ENCODE measurements at regions not wholly inside any gene's neighbourhood (a gene's known extent, or its start where the extent isn't known, plus 50 kb on each side); places are given as distances from the start of the nearest gene placed in this dataset. TPM values are rescaled to one million over a fixed set of nuclear protein-coding genes. Genes with fewer than 3 reads are reported as not detected.

GRCh38 chr7:96942112-96942511 is 63.2 kb upstream of the DLX6 start:
- no peaks in the 10 kb centered on the region for H3K27me3 ChIP-seq (ENCODE audit: control insufficient read depth, insufficient read depth, low read length)
- ChIA-PET POLR2A (no interaction called here), CTCF (no interaction called here)
- H3K9me3 ChIP-seq (ENCODE audit: control insufficient read depth, insufficient read depth, low read length): no peaks in the 10 kb centered on the region
- no peak overlapping the region for H3K27ac ChIP-seq (ENCODE audit: low read depth, low read length)
- TF ChIP-seq CTCF (IDR thresholded peaks at IDR 0.05; ENCODE audit: low read depth, low read length): no peak
- H3K4me3 ChIP-seq (ENCODE audit: low read depth, low read length): no peak overlapping the region
- DNase-seq (ENCODE audit: low read depth, low spot score): no peak

DNA sequence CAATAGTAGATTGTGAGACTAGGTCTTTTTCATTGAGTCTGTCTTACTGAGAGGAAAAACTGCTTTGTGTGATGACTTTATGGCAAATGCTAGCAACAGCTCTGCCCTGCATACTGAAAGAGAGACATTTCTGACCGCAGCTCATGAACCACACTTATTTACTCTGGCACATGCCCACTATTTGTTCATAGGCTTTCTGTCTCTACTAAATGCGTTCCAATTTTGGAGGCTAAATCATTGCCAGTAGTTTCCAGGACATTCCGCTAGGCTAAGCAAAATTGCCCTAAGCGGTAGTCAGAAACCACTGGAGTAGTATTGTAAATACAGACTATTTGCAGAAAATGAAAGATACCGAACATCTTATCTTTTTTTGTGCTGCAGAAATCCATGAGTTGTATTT is 55.6 kb upstream of the DLX6 start:
- DNase-seq (ENCODE audit: low read depth, low spot score): no peak
- Histone ChIP-seq H3K27ac (ENCODE audit: low read depth, low read length) (no peak overlapping the region), H3K4me3 (ENCODE audit: low read depth, low read length) (no peak overlapping the region), H3K27me3 (ENCODE audit: control insufficient read depth, insufficient read depth, low read length) (no peaks in the 10 kb centered on the region), H3K9me3 (ENCODE audit: control insufficient read depth, insufficient read depth, low read length) (no peaks in the 10 kb centered on the region)
- CTCF ChIA-PET: no interaction called here
- no peak for TF ChIP-seq CTCF (IDR thresholded peaks at IDR 0.05; ENCODE audit: low read depth, low read length)
- POLR2A ChIA-PET: no interaction called here

- TF ChIP-seq CTCF (IDR thresholded peaks at IDR 0.05; ENCODE audit: low read depth, low read length): no peak
- ChIA-PET CTCF (no interaction called here), POLR2A (no interaction called here)
- no peak overlapping the region for H3K27ac ChIP-seq (ENCODE audit: low read depth, low read length)
- no peak for DNase-seq (ENCODE audit: low read depth, low spot score)
- no peaks in the 10 kb centered on the region for H3K9me3 ChIP-seq (ENCODE audit: control insufficient read depth, insufficient read depth, low read length)
- no peaks in the 10 kb centered on the region for H3K27me3 ChIP-seq (ENCODE audit: control insufficient read depth, insufficient read depth, low read length)
- no peak overlapping the region for H3K4me3 ChIP-seq (ENCODE audit: low read depth, low read length)
Observed at GRCh38 chr7:96952974-96953391, 52.4 kb upstream of the DLX6 start.

GRCh38 chr7:96953676-96954513 is 51.5 kb upstream of the DLX6 start:
- no peak for DNase-seq (ENCODE audit: low read depth, low spot score)
- TF ChIP-seq CTCF (IDR thresholded peaks at IDR 0.05; ENCODE audit: low read depth, low read length): no peak
- H3K4me3 ChIP-seq (ENCODE audit: low read depth, low read length): no peak overlapping the region
- H3K9me3 ChIP-seq (ENCODE audit: control insufficient read depth, insufficient read depth, low read length): no peaks in the 10 kb centered on the region
- H3K27ac ChIP-seq (ENCODE audit: low read depth, low read length): no peak overlapping the region
- ChIA-PET CTCF (no interaction called here), POLR2A (no interaction called here)
- no peaks in the 10 kb centered on the region for H3K27me3 ChIP-seq (ENCODE audit: control insufficient read depth, insufficient read depth, low read length)

Small RNA genes in the stretch of these regions (small RNA-seq; reads per million reads assigned to genes)
- not detected for gene RN7SL252P (ENCODE audit: insufficient read length, low read depth)

All from AG04450 (cell line).